ENCODE measurements at regions not wholly inside any gene's neighbourhood (a gene's known extent, or its start where the extent isn't known, plus 50 kb on each side); places are given as distances from the start of the nearest gene placed in this dataset.

GRCh38 chr4:100754751-100755150 lies 236.9 kb upstream of the EMCN start:
- TF ChIP-seq POLR2A (IDR thresholded peaks at IDR 0.05; ENCODE audit: low read depth, low read length) (no peak), POLR2AphosphoS5 (IDR thresholded peaks at IDR 0.05; ENCODE audit: insufficient read depth, low read depth, low read length) (no peak), EZH2 (IDR thresholded peaks at IDR 0.05; ENCODE audit: borderline replicate concordance, low read depth, low read length, severe bottlenecking) (no peak), JUN (IDR thresholded peaks at IDR 0.05; ENCODE audit: borderline replicate concordance, insufficient read depth, insufficient read length, low read depth) (no peak), GATA2 (IDR thresholded peaks at IDR 0.05; ENCODE audit: insufficient read depth, insufficient read length, low read depth, low read length) (no peak)

GRCh38 chr4:100746141-100746739 lies 228.4 kb upstream of the EMCN start:
- Histone ChIP-seq H3K9ac (replicated peaks; ENCODE audit: extremely low read depth, insufficient read depth, low read length) (no peak overlapping the region), H3K9me3 (replicated peaks; ENCODE audit: control insufficient read depth, insufficient read depth, low read length) (no peaks in the 10 kb centered on the region), H3K36me3 (ENCODE audit: control insufficient read depth in 2 of 2, extremely low read depth in 1 of 2, insufficient read depth in 2 of 2, low read length in 2 of 2) (no peaks in the 10 kb centered on the region), H3K4me2 (ENCODE audit: insufficient read depth, low read length) (no peak overlapping the region), H4K20me1 (replicated peaks; ENCODE audit: control insufficient read depth, extremely low read depth, insufficient read depth, low read length) (no peaks in the 10 kb centered on the region), H3K4me1 (ENCODE audit: control insufficient read depth, extremely low read depth, insufficient read depth, low read length) (no peaks in the 10 kb centered on the region), H3K27ac (ENCODE audit: insufficient read depth, low read depth, low read length) (no peak overlapping the region), H3K79me2 (ENCODE audit: control insufficient read depth, insufficient read depth, low read length) (no peaks in the 10 kb centered on the region), H3K27me3 (ENCODE audit: control insufficient read depth in 2 of 2, insufficient read depth in 2 of 2, low read length in 2 of 2) (no peaks in the 10 kb centered on the region), H3K9me1 (replicated peaks; ENCODE audit: control insufficient read depth, extremely low read depth, insufficient read depth, low read length) (no peaks in the 10 kb centered on the region), H2AFZ (ENCODE audit: low read depth, low read length) (no peak overlapping the region), H3K4me3 (replicated peaks in 1 of 3; ENCODE audit: insufficient read depth in 1 of 3, low read depth in 1 of 3, low read length in 3 of 3) (no peak overlapping the region)
- CTCF ChIA-PET: no interaction called here
- POLR2A ChIA-PET: no interaction called here
- intact Hi-C loops (cut with micrococcal nuclease): no loop called here
- no peak for TF ChIP-seq CTCF (IDR thresholded peaks at IDR 0.05; ENCODE audit: extremely low read depth in 1 of 2, insufficient read depth in 1 of 2, low read depth in 1 of 2, low read length in 2 of 2)
- DNase-seq (ENCODE audit: low read depth, low spot score) (no peak), FAIRE-seq (no peak)
- dilution Hi-C loops (cut with MboI; ENCODE audit: extremely low pct_ligation_motif_present, low sequenced_read_pairs): no loop called here
- no TSS peak for BruUV-seq (replicated peaks)

More at GRCh38 chr4:100754751-100755150, 236.9 kb upstream of the EMCN start:
- Histone ChIP-seq H3K27me3 (ENCODE audit: control insufficient read depth in 2 of 2, insufficient read depth in 2 of 2, low read length in 2 of 2) (no peaks in the 10 kb centered on the region), H3K4me2 (ENCODE audit: insufficient read depth, low read length) (no peak overlapping the region), H3K4me1 (ENCODE audit: control insufficient read depth, extremely low read depth, insufficient read depth, low read length) (no peaks in the 10 kb centered on the region), H3K4me3 (replicated peaks in 1 of 3; ENCODE audit: insufficient read depth in 1 of 3, low read depth in 1 of 3, low read length in 3 of 3) (no peak overlapping the region), H3K79me2 (ENCODE audit: control insufficient read depth, insufficient read depth, low read length) (no peaks in the 10 kb centered on the region), H3K9ac (replicated peaks; ENCODE audit: extremely low read depth, insufficient read depth, low read length) (no peak overlapping the region), H3K36me3 (ENCODE audit: control insufficient read depth in 2 of 2, extremely low read depth in 1 of 2, insufficient read depth in 2 of 2, low read length in 2 of 2) (no peaks in the 10 kb centered on the region), H3K9me1 (replicated peaks; ENCODE audit: control insufficient read depth, extremely low read depth, insufficient read depth, low read length) (no peaks in the 10 kb centered on the region), H2AFZ (ENCODE audit: low read depth, low read length) (no peak overlapping the region), H4K20me1 (replicated peaks; ENCODE audit: control insufficient read depth, extremely low read depth, insufficient read depth, low read length) (no peaks in the 10 kb centered on the region), H3K9me3 (replicated peaks; ENCODE audit: control insufficient read depth, insufficient read depth, low read length) (no peaks in the 10 kb centered on the region), H3K27ac (ENCODE audit: insufficient read depth, low read depth, low read length) (no peak overlapping the region)
- intact Hi-C loops (cut with micrococcal nuclease): no loop called here
- ChIA-PET CTCF (no interaction called here), POLR2A (no interaction called here)
- DNase-seq (ENCODE audit: low read depth, low spot score) (no peak), FAIRE-seq (no peak)
- BruUV-seq (replicated peaks): no TSS peak
- dilution Hi-C loops (cut with MboI; ENCODE audit: extremely low pct_ligation_motif_present, low sequenced_read_pairs): no loop called here

Data from endothelial cell of umbilical vein (primary cell).